H1 (cell line): ENCODE measurements at regions not wholly inside any gene's neighbourhood (a gene's known extent, or its start where the extent isn't known, plus 50 kb on each side); places are given as distances from the start of the nearest gene placed in this dataset.

Experiments used
- EGR1 ChIP-seq: IDR thresholded peaks from 2 replicates; pipeline ENCODE4 v1.6.1; 2011; ENCODE audit warnings: low read depth, low read length, borderline replicate concordance
- HDAC6 ChIP-seq: IDR thresholded peaks from one replicate; pipeline ENCODE4 v1.7.1; 2012; ENCODE audit warnings: low read depth, mild to moderate bottlenecking, inconsistent platforms, low read length, moderate library complexity
- KDM5A ChIP-seq: fragments of 200-600 bp; IDR thresholded peaks from 2 replicates; pipeline ENCODE4 v1.7.1; 2012; ENCODE audit warnings: mild to moderate bottlenecking, low read length, inconsistent platforms, mixed read lengths
- NRF1 ChIP-seq: IDR thresholded peaks from 2 replicates; pipeline ENCODE4 v1.6.1; 2011; ENCODE audit warnings: mild to moderate bottlenecking, low read depth, low read length, improper control_type of control experiment
- POU5F1 ChIP-seq: IDR thresholded peaks from 2 replicates; pipeline ENCODE4 v1.6.1; 2011; ENCODE audit warnings: low read depth, mild to moderate bottlenecking, low read length, moderate library complexity
- RAD21 ChIP-seq, 2 experiments: IDR thresholded peaks in 1 of 2; conservative IDR thresholded peaks in 1 of 2; 2 replicates each; pipeline ENCODE4 v1.6.1; 2011; ENCODE audit warnings: low read depth in 2 of 2, low read length in 2 of 2, improper control_type of control experiment in 1 of 2, inconsistent platforms in 1 of 2, mild to moderate bottlenecking in 1 of 2, moderate library complexity in 1 of 2
- RBBP5 ChIP-seq: IDR thresholded peaks from 2 replicates; pipeline ENCODE4 v1.7.1; 2012; ENCODE audit warnings: low read depth, mild to moderate bottlenecking, inconsistent platforms, low read length, moderate library complexity, borderline replicate concordance
- SIRT6 ChIP-seq: IDR thresholded peaks from one replicate; pipeline ENCODE4 v1.7.1; 2012; ENCODE audit warnings: low read length, inconsistent platforms
- SRF ChIP-seq: IDR thresholded peaks from 2 replicates; pipeline ENCODE4 v1.6.1; 2011; ENCODE audit warnings: mild to moderate bottlenecking, low read depth, low read length, moderate library complexity
- TCF12 ChIP-seq: IDR thresholded peaks from 2 replicates; pipeline ENCODE4 v1.6.1; 2011; ENCODE audit warnings: low read depth, mild to moderate bottlenecking, low read length
- TF ChIP-seq, protein P1 (sequence below): fragments of 300-600 bp; sonication (generic); IDR thresholded peaks from 2 replicates; pipeline ENCODE4 v1.7.1; 2012; ENCODE audit warnings: low read length, moderate library complexity, mild to moderate bottlenecking, inconsistent platforms; ENCODE audit not compliant: insufficient replicate concordance

- TF ChIP-seq, protein P1, sequence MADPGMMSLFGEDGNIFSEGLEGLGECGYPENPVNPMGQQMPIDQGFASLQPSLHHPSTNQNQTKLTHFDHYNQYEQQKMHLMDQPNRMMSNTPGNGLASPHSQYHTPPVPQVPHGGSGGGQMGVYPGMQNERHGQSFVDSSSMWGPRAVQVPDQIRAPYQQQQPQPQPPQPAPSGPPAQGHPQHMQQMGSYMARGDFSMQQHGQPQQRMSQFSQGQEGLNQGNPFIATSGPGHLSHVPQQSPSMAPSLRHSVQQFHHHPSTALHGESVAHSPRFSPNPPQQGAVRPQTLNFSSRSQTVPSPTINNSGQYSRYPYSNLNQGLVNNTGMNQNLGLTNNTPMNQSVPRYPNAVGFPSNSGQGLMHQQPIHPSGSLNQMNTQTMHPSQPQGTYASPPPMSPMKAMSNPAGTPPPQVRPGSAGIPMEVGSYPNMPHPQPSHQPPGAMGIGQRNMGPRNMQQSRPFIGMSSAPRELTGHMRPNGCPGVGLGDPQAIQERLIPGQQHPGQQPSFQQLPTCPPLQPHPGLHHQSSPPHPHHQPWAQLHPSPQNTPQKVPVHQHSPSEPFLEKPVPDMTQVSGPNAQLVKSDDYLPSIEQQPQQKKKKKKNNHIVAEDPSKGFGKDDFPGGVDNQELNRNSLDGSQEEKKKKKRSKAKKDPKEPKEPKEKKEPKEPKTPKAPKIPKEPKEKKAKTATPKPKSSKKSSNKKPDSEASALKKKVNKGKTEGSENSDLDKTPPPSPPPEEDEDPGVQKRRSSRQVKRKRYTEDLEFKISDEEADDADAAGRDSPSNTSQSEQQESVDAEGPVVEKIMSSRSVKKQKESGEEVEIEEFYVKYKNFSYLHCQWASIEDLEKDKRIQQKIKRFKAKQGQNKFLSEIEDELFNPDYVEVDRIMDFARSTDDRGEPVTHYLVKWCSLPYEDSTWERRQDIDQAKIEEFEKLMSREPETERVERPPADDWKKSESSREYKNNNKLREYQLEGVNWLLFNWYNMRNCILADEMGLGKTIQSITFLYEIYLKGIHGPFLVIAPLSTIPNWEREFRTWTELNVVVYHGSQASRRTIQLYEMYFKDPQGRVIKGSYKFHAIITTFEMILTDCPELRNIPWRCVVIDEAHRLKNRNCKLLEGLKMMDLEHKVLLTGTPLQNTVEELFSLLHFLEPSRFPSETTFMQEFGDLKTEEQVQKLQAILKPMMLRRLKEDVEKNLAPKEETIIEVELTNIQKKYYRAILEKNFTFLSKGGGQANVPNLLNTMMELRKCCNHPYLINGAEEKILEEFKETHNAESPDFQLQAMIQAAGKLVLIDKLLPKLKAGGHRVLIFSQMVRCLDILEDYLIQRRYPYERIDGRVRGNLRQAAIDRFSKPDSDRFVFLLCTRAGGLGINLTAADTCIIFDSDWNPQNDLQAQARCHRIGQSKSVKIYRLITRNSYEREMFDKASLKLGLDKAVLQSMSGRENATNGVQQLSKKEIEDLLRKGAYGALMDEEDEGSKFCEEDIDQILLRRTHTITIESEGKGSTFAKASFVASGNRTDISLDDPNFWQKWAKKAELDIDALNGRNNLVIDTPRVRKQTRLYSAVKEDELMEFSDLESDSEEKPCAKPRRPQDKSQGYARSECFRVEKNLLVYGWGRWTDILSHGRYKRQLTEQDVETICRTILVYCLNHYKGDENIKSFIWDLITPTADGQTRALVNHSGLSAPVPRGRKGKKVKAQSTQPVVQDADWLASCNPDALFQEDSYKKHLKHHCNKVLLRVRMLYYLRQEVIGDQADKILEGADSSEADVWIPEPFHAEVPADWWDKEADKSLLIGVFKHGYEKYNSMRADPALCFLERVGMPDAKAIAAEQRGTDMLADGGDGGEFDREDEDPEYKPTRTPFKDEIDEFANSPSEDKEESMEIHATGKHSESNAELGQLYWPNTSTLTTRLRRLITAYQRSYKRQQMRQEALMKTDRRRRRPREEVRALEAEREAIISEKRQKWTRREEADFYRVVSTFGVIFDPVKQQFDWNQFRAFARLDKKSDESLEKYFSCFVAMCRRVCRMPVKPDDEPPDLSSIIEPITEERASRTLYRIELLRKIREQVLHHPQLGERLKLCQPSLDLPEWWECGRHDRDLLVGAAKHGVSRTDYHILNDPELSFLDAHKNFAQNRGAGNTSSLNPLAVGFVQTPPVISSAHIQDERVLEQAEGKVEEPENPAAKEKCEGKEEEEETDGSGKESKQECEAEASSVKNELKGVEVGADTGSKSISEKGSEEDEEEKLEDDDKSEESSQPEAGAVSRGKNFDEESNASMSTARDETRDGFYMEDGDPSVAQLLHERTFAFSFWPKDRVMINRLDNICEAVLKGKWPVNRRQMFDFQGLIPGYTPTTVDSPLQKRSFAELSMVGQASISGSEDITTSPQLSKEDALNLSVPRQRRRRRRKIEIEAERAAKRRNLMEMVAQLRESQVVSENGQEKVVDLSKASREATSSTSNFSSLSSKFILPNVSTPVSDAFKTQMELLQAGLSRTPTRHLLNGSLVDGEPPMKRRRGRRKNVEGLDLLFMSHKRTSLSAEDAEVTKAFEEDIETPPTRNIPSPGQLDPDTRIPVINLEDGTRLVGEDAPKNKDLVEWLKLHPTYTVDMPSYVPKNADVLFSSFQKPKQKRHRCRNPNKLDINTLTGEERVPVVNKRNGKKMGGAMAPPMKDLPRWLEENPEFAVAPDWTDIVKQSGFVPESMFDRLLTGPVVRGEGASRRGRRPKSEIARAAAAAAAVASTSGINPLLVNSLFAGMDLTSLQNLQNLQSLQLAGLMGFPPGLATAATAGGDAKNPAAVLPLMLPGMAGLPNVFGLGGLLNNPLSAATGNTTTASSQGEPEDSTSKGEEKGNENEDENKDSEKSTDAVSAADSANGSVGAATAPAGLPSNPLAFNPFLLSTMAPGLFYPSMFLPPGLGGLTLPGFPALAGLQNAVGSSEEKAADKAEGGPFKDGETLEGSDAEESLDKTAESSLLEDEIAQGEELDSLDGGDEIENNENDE, result no peak
- TF ChIP-seq TCF12 (no peak), EGR1 (no peak), KDM5A (no peak), RAD21 (IDR thresholded peaks at IDR 0.05 in 1 of 2, conservative IDR thresholded peaks at IDR 0.05 in 1 of 2; ENCODE audit: low read depth in 2 of 2, low read length in 2 of 2) (no peak), NRF1 (no peak), RBBP5 (no peak), SIRT6 (no peak), POU5F1 (no peak), HDAC6 (no peak), SRF (no peak)
Observed at GRCh38 chr9:108360304-108360703, 495.5 kb downstream of the ACTL7B start (continued).
